Renal cortex interstitium (tissue), 11 donors: ENCODE measurements at regions not wholly inside any gene's neighbourhood (a gene's known extent, or its start where the extent isn't known, plus 50 kb on each side); places are given as distances from the start of the nearest gene placed in this dataset.
"Not testable (repeated sequence)": the region's sequence is repeated elsewhere in the genome, so short reads cannot be mapped to it uniquely, and the experiment has no call there.

Source experiments
- DNase-seq, 11 donors: peaks; one replicate each; pipeline ENCODE4 v3.0.0-alpha.2; 2013; ENCODE audit warnings: low read depth in 9 of 11, low spot score in 4 of 11; ENCODE audit errors: extremely low read depth in 1 of 11

- no peak for DNase-seq
These were observed 104.0 kb downstream of the SOX1 start for GRCh38 chr13:112170823-112171569.

DNA sequence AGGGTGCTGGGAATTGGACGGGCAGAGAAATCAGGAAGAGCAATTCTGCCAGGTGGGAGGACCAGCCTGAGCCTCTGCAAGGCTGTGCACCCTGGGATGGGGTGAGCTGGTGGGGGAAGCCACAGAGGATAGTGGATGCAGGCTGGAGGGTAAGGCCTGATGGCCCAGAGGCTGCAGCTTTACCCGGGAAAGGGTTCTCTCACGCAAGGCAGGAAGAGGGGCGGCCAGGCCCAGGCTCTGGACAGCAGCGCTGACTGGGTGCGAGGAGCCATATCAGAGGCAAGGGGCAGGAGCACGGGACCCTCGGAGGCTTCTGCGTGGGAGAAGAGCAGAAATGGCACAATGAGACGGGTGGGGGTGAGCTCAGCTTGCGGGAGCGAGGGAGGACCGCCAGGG, 104.6 kb downstream of the SOX1 start:
- DNase-seq = no peak

DNA sequence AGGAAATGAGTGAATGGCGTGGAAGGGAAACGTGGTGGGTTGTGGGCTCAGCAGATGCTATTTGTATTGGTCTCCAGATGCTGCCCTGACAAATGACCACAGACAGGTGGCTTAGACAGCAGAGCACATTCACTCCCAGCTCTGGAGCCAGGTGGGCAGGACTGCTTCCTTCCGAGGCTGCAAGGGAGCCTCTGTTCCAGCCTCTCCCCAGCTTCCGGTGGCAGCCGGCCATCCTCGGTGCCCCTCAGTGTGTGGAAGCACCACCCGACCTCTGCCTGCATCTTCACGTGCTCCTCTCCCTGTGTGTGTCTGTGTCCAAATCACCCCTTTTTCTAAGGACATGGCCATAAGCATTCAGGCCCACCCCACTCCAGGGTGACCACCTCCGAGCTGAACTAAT, 105.1 kb downstream of the SOX1 start:
- DNase-seq = no peak

GRCh38 chr13:112172641-112173251, 105.8 kb downstream of the SOX1 start:
- DNase-seq = no peak

GRCh38 chr13:112174476-112175110, 107.6 kb downstream of the SOX1 start:
- no peak for DNase-seq

DNA sequence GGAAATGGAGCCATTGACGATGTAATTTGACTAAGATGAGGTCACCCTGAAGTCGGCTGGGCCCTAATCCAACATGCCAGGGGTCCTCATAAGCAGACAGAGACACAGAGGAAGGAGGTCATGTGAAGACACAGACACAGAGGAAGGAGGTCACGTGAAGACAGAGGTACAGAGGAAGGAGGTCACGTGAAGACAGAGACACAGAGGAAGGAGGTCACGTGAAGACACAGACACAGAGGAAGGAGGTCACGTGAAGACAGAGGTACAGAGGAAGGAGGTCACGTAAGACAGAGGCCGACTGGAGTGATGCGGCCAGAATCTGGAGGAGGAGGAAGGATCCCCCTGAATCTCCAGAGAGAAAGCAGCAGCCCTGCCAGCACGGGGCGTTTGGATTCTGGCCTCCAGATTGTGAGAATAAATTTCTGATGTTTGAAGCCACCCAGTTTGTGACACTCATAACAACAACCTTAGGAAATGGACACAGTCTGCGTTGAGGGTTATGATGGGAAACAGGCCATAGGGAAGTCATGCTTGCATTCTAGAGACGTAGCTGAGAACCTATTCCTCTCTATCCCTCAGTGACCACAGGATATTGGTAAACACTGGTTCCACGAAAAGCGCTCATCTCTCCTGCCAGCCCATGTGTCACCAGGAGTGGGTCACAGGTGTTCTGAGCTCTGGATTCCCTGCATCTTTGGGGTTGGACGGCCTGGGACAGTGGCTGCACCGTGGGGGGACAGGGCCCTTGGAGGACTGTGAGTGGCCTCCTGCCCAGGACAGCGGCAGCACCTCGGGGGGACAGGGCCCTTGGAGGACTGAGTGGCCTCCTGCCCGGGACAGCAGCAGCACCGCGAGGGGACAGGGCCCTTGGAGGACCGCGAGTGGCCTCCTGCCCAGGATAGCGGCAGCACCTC, 108.5 kb downstream of the SOX1 start:
- no peak for DNase-seq

GRCh38 chr13:112176141-112177119, 109.5 kb downstream of the SOX1 start:
- not testable (repeated sequence) for DNase-seq

DNA sequence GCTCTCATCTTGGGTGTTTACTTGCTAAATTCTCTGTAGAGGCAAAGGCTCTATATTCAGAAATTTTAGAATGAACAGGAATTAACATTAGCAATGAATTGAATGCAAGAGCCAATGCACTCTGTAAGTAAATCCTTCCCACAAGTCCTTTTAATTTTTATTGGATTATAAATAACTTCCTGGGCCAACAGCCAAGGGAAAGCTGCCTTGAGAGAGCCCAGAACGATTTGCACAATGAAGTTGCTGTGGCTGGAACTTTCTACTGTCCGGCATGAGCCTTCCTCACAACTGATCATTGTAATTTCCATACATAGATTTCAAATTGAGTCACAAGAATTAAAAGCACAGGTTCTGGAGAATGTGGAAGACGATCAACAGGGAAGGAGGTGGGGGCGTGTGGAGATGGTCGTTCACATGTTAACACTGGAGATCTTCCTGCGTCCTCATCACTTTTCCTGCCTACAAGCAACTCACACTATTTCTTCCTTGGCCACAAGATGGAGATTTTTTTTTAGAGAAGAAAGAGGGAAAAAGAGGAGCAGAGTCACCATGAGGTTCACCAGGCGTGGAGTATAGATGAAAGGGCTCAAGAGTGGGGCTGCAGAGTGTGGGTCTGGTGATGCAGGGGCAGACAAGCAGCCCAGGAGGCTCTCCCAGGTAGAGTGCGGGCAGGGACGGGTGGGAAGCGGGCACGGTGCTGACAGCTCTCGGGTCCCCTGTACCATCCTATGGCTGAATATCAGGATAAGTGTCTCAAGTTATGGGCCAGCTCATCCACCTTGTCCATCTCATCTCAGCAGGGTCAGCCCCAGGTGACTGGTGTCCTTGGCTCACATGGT, 110.7 kb downstream of the SOX1 start:
- peak in 10 of 11 donors; percentile 34 to 71 (median 46) for DNase-seq

DNA sequence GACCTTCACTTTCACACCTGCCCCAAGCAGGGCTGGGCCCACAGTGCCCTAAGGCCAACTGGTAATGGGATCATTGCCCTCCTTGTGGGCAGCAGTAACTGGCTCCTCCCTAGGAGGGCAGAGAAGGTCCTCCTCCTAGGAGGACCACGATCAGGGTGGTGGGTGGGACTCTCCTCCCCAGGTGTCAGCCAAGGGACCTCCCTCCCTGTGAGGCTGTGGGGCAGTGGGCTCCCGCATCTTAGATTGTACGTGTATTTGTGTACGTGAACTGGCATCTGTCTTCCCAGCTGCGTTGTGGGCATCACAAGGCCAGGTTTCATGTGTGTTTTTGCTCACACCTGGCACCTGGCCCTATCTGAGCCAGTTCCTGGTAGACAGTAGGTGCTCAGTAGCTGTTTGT, 111.8 kb downstream of the SOX1 start:
- no peak for DNase-seq

GRCh38 chr13:112179421-112179820, 112.5 kb downstream of the SOX1 start:
- DNase-seq = no peak

- no peak for DNase-seq
These were observed 113.0 kb downstream of the SOX1 start for GRCh38 chr13:112179995-112180394.

DNA sequence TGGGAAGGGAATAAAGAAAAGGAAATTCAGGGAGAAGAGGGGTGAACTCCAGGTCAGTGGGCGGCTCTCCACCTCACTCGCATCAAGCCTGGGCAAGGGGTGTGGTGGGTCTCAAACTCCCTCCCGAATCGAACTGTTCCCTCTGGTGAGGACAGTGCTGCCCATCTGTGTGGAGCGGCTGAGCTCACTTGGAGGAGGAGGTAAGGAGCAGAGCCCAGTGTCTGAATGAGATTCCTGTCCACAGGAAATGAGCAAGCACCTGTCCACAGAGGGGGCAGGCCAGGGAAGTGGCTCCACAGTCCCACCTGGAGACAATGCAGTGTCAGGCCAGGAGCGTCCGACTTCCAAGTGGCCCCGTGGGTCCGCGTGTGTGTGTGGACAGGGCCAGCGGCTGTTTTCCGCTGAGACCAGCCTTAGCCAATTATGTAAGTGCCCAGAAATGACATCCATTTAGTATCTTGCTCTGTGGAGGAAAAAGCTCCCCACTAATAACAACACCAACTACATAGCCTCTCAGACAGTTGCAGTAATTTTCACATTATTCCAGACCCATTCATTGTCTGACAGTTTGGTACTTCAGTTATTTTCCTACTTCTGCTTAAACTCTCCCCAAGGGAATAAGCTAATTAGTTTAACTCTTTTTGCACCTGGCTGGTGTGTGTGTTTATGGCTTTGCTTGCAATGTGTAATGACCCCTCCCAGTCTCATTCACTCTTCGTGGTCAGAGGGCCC, 114.6 kb downstream of the SOX1 start:
- no peak for DNase-seq

GRCh38 chr13:112182251-112182650, 115.3 kb downstream of the SOX1 start:
- DNase-seq = no peak

DNA sequence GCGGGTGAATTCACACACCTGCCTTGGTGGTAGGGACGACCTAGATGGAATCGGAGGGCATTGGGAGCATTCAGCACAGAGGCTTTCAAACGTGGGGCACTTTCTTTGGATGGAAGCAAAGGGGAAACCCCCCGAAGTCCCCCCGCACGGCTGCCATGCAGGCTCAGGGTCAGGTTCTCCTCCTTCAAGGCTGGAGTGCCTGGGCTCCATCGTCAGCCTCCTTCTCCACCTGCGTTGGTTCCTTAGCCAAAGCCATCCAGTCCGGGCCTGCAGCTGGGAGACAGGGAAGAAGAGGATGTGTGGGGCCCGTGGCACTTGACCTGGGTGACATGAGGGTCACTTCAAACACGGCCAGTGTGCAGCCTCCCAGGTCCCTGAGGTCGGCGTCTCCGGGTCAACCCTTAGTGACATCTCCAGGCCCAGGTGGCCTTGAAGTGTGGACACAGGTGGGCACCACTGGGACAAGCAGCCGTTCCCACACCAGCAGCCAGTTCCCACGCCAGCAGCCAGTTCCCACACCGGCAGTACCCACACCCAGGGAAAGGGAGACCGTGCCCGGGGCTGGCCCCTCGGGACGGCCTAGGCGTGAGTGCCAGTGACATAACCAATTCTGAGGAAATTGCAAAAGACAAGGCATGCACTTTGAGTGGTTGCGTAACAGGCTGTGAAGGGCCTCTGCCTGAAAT, 116.0 kb downstream of the SOX1 start:
- DNase-seq = no peak

- no peak for DNase-seq
These were observed 116.7 kb downstream of the SOX1 start for GRCh38 chr13:112183532-112184090.

GRCh38 chr13:112184261-112184660, 117.3 kb downstream of the SOX1 start:
- no peak for DNase-seq
